Body of pancreas (tissue), 4 donors: ENCODE measurements at regions not wholly inside any gene's neighbourhood (a gene's known extent, or its start where the extent isn't known, plus 50 kb on each side); places are given as distances from the start of the nearest gene placed in this dataset.

Experiments used
- ATAC-seq: fragments of 150-250 bp; one replicate; pipeline ENCODE4 v1.9.1; 2016
- DNase-seq, 4 donors: peaks; one replicate each; pipeline ENCODE4 v3.0.0-alpha.2; 2019
- H3K27ac ChIP-seq, 4 donors: fragments of 200-600 bp; sonication (generic); 1 replicate in 3 of 4; 2 replicates in 1 of 4; pipeline versions ENCODE4 v1.5.1 to v1.6.1; 2016 to 2019; ENCODE audit warnings: mild to moderate bottlenecking in 1 of 4, mixed read lengths in 1 of 4, moderate library complexity in 1 of 4
- H3K27me3 ChIP-seq, 2 donors: fragments of 200-600 bp; sonication (generic); one replicate each; pipeline ENCODE4 v1.6.0; 2016; ENCODE audit warnings: mild to moderate bottlenecking in 1 of 2
- H3K36me3 ChIP-seq, 2 donors: fragments of 200-600 bp; sonication (generic); replicated peaks in 1 of 2; 2 replicates each; pipeline ENCODE4 v1.5.1; 2016; ENCODE audit warnings: low read depth in 2 of 2; ENCODE audit not compliant: insufficient read depth in 1 of 2
- H3K4me1 ChIP-seq: fragments of 200-600 bp; sonication (generic); one replicate; pipeline ENCODE4 v1.6.0; 2016
- H3K4me3 ChIP-seq, 2 donors: fragments of 200-600 bp; sonication (generic); 1 replicate in 1 of 2; 2 replicates in 1 of 2; pipeline ENCODE4 v1.5.1; 2016 to 2019
- H3K9me3 ChIP-seq, 3 donors: fragments of 200-600 bp; sonication (generic); 1 replicate in 2 of 3; 2 replicates in 1 of 3; pipeline ENCODE4 v1.5.1; 2016
- POLR2A ChIP-seq, 3 donors: fragments of 450-650 bp; IDR thresholded peaks; one replicate each; pipeline ENCODE4 v1.6.1; 2016; ENCODE audit warnings: antibody characterized with exemption in 3 of 3, mild to moderate bottlenecking in 2 of 3
- WGBS, 2 donors: methylation state at CpG; one replicate each; pipeline ENCODE4 v1.1.5; 2017; 5-methylcytosine and 5-hydroxymethylcytosine counted together
- intact Hi-C: fragments of 100-400 bp; cut with DNase I; formaldehyde crosslinking; loops from one replicate; pipeline ENCODE4 v1.15.1; 2023
- TF ChIP-seq, protein P1 (sequence below), 7 experiments: fragments of 450-650 bp in 4 of 7; fragments of 200-600 bp in 3 of 7; sonication (generic) in 3 of 7; IDR thresholded peaks; one replicate each; pipeline ENCODE4 v1.5.1; 2016 to 2019; ENCODE audit warnings: antibody characterized with exemption in 7 of 7

DNA sequence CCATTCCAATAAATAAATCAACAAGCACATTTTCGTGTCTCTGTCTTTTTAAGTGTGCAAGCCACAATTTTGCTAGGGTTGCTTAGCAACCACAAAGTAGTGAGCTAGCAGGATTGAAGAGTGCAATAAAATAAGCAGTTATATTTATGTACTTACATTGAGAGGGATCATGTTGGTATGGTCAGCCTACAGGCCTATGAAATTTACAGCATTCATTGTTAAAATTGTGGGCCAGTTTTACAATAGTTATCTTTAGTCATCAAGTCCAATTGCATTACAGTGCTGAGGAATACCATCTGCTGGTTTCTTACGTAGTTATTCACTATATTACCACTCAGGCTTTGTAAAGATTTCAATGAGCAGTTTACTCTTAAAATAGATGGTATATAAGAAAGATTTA is 192.5 kb upstream of the POT1 start:
- Histone ChIP-seq H3K27me3 (no peaks in the 10 kb centered on the region), H3K4me3 (no peak overlapping the region), H3K9me3 (no peaks in the 10 kb centered on the region), H3K4me1 (no peaks in the 10 kb centered on the region), H3K27ac (no peak overlapping the region), H3K36me3 (no peaks in the 10 kb centered on the region)
- intact Hi-C loops: no loop called here
- WGBS, 2 donors: 47 to 54% methylated on average over 2 of the region's 2 CpGs
- TF ChIP-seq, protein P1, sequence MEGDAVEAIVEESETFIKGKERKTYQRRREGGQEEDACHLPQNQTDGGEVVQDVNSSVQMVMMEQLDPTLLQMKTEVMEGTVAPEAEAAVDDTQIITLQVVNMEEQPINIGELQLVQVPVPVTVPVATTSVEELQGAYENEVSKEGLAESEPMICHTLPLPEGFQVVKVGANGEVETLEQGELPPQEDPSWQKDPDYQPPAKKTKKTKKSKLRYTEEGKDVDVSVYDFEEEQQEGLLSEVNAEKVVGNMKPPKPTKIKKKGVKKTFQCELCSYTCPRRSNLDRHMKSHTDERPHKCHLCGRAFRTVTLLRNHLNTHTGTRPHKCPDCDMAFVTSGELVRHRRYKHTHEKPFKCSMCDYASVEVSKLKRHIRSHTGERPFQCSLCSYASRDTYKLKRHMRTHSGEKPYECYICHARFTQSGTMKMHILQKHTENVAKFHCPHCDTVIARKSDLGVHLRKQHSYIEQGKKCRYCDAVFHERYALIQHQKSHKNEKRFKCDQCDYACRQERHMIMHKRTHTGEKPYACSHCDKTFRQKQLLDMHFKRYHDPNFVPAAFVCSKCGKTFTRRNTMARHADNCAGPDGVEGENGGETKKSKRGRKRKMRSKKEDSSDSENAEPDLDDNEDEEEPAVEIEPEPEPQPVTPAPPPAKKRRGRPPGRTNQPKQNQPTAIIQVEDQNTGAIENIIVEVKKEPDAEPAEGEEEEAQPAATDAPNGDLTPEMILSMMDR (IDR thresholded peaks at IDR 0.05): no peak
- TF ChIP-seq POLR2A (IDR thresholded peaks at IDR 0.05): no peak
- ATAC-seq (no peak), DNase-seq (no peak)

DNA sequence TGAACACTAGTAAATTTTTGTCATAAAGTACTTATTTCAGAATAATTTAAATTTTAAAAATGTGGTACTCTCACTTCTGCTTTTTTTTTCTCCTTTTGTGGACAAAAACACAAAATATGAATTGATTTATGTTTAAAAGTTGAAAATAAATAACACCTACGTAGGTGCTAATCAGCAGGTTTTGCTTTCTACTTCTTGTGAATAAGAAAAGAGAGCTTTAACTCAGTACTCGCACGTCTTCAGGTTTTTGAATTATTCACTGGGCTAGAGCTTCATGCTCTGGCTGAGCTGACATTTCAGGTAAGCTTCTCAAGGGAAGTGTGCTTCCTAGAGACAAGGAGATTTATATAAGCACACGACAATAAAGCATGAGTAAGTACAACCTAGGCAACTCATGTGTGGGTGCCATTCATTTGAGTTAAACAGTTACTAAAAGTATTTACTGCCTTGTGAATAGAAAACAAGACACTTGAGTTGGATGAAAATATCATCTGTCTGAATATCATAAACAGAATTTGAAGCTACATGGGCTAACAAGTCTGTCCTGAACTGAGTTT is 190.0 kb upstream of the POT1 start:
- ATAC-seq (no peak), DNase-seq (no peak)
- H3K36me3 ChIP-seq: no peaks in the 10 kb centered on the region
- no peaks in the 10 kb centered on the region for H3K9me3 ChIP-seq
- WGBS, 2 donors: 31 to 42% methylated on average over 4 of the region's 4 CpGs
- no peak overlapping the region for H3K4me3 ChIP-seq
- no peaks in the 10 kb centered on the region for H3K4me1 ChIP-seq
- intact Hi-C loops: no loop called here
- TF ChIP-seq, protein P1 (IDR thresholded peaks at IDR 0.05): no peak
- no peak for TF ChIP-seq POLR2A (IDR thresholded peaks at IDR 0.05)
- no peak overlapping the region for H3K27ac ChIP-seq
- H3K27me3 ChIP-seq: no peaks in the 10 kb centered on the region

DNA sequence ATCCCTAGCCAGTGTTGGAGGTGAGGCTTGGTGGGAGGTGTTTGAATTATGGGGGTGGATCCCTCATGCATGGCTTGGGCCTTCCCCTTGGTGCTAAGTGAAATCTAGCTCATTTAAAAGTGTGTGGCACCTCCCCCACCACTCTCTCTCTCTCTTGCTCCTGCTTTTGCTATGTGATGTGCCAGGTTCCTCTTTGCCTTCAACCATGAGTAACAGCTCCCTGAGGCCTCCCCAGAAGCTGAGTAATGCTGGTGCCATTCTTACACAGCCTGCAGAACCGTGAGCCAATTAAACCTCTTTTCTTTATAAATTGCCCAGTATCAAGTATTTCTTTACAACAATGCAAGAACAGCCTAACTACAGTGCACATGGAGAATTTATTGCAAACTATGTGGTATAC is 188.8 kb upstream of the POT1 start:
- no peak for DNase-seq
- H3K9me3 ChIP-seq: no peaks in the 10 kb centered on the region
- H3K27ac ChIP-seq: no peak overlapping the region
- no peak for ATAC-seq
- no peaks in the 10 kb centered on the region for H3K4me1 ChIP-seq
- H3K4me3 ChIP-seq: no peak overlapping the region
- 66 to 70% methylated on average over 1 of the region's 1 CpG for WGBS, 2 donors
- H3K27me3 ChIP-seq: no peaks in the 10 kb centered on the region
- intact Hi-C loops: no loop called here
- TF ChIP-seq, protein P1 (IDR thresholded peaks at IDR 0.05): no peak
- no peak for TF ChIP-seq POLR2A (IDR thresholded peaks at IDR 0.05)
- H3K36me3 ChIP-seq: no peaks in the 10 kb centered on the region

DNA sequence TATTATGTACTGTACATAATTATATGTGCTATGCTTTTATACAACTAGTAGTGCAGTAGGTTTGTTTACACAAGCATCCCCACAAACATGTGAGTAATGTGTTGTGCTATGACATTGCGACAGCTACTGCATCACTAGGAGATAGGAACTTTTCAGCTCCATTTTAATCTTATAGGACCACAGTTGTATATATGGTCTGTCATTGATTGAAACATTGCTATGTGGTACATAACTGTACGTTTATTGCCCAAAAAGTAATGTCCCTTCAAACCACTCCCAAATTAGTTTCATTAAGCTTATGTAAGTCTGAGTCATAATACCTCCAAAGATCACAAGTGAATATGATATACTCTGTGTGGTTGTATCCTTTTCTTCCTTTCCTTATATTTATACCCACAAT is 183.2 kb upstream of the POT1 start:
- DNase-seq (no peak), ATAC-seq (no peak)
- Histone ChIP-seq H3K36me3 (no peaks in the 10 kb centered on the region), H3K27ac (no peak overlapping the region), H3K4me3 (no peak overlapping the region), H3K4me1 (no peaks in the 10 kb centered on the region), H3K9me3 (peaks cover 0 to 10% (median 0%) of the 10 kb centered on the region in 3 donors), H3K27me3 (no peaks in the 10 kb centered on the region)
- intact Hi-C loops: no loop called here
- TF ChIP-seq, protein P1 (IDR thresholded peaks at IDR 0.05): no peak
- TF ChIP-seq POLR2A (IDR thresholded peaks at IDR 0.05): no peak
- WGBS, 2 donors: 61 to 74% methylated on average over 2 of the region's 2 CpGs

DNA sequence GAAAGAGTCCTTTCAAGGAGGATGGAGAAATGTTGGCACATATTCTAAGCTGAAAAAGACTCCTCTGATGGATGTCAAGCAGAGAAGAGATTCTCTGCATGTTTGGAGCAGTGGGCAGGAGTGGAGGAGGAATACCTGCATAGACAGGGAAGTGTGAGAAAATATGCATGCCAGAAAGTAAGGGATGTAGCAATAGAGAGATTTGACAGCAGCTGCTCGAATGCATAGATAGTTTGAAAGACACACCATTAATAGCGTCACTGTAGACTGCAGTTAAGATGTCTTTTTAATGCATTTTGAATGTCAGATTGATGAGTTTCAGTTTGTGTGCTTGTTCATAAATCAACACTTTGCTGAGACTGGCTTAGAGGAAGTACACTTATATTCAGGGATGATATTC is 169.9 kb upstream of the POT1 start:
- Histone ChIP-seq H3K4me1 (no peaks in the 10 kb centered on the region), H3K4me3 (no peak overlapping the region), H3K36me3 (no peaks in the 10 kb centered on the region), H3K9me3 (no peaks in the 10 kb centered on the region), H3K27ac (no peak overlapping the region), H3K27me3 (no peaks in the 10 kb centered on the region)
- intact Hi-C loops: no loop called here
- TF ChIP-seq POLR2A (IDR thresholded peaks at IDR 0.05): no peak
- TF ChIP-seq, protein P1 (IDR thresholded peaks at IDR 0.05): no peak
- DNase-seq (no peak), ATAC-seq (no peak)
- WGBS, 2 donors: 56 to 62% methylated on average over 2 of the region's 2 CpGs
